MG63 (cell line): ENCODE measurements at regions not wholly inside any gene's neighbourhood (a gene's known extent, or its start where the extent isn't known, plus 50 kb on each side); places are given as distances from the start of the nearest gene placed in this dataset.
"Not testable (repeated sequence)": the region's sequence is repeated elsewhere in the genome, so short reads cannot be mapped to it uniquely, and the experiment has no call there.

Experiments
- DNase-seq: peaks from one replicate; pipeline ENCODE4 v3.0.0-alpha.2; 2020
- H3K27me3 ChIP-seq: fragments of 250-450 bp; sonication (Bioruptor Pico); 2 replicates; pipeline ENCODE4 v1.5.1; 2020; ENCODE audit warnings: mild to moderate bottlenecking, moderate library complexity
- H3K36me3 ChIP-seq: fragments of 250-450 bp; sonication (Bioruptor Pico); 2 replicates; pipeline ENCODE4 v1.5.1; 2020; ENCODE audit warnings: mild to moderate bottlenecking, moderate library complexity
- H3K4me3 ChIP-seq: fragments of 250-450 bp; sonication (Bioruptor Pico); 2 replicates; pipeline ENCODE4 v1.5.1; 2020; ENCODE audit warnings: mild to moderate bottlenecking, moderate library complexity
- H3K9me3 ChIP-seq: fragments of 250-450 bp; sonication (Bioruptor Pico); 2 replicates; pipeline ENCODE4 v1.5.1; 2020; ENCODE audit warnings: mild to moderate bottlenecking, moderate library complexity

DNA sequence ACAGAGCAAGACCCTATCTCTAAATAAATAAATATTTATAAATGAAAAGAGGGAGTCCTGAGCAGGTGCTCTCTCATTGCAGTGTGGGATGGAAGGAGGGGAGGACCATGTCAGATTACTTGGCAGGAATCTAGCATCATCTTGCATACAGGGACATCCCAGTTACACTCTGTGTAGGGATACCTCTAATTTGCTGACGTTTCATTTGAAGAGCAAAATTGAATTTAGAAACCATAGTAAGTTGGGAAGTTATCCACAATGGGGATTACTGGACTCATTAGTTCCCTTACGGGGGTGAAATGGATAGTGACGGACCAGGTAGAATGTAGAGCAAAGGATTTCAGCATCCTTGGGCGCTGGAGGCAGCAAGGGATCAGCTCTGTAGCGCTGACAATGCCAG, 52.1 kb downstream of the ARHGEF18 start:
- Histone ChIP-seq H3K36me3 (peaks cover 19% of the 10 kb centered on the region), H3K27me3 (no peaks in the 10 kb centered on the region), H3K4me3 (no peak overlapping the region), H3K9me3 (no peaks in the 10 kb centered on the region)
- no peak for DNase-seq

DNA sequence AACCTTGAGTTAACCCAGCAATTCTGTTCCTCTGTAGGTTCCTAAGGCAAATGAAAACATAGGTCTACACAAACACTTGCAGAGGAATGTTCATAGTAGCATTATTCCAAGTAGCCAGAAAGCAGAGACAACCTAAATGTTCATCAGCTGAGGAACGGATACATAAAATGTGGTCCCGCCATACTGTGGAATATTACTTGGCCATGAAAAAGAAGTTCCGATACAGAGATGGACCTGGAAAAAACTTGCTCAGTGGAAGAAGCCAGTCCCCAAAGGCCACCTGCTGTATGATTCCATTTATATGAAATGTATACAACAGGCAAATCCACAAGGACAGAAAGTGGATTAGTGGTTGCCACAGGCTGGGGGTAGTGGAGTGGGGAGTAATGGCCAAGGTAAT, 53.0 kb downstream of the ARHGEF18 start:
- DNase-seq = no peak
- Histone ChIP-seq H3K9me3 (no peaks in the 10 kb centered on the region), H3K4me3 (no peak overlapping the region), H3K36me3 (peaks cover 19% of the 10 kb centered on the region), H3K27me3 (no peaks in the 10 kb centered on the region)

DNA sequence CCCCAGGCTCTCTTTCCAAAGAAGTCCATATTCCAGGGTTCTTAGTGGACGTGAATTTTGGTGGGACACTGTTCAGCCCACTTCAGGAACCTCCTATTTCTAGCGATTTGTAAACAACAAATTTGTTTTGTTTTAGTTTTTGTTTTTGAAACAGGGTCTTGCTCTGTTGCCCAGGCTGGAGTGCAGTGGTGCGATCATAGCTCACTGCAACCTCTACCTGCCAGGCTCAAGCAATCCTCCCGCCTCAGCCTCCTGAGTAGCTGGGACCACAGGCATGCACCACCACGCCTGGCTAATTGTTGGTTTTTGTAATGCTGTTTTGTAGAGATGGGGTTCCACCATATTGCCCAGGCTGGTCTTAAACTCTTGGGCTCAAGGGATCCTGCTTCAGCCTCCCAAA, 56.7 kb downstream of the ARHGEF18 start:
- DNase-seq, H3K27me3 ChIP-seq, H3K9me3 ChIP-seq, H3K4me3 ChIP-seq: not testable (repeated sequence)
- H3K36me3 ChIP-seq = peaks cover 10% of the 10 kb centered on the region; the same call in 1 of the 2 replicates

DNA sequence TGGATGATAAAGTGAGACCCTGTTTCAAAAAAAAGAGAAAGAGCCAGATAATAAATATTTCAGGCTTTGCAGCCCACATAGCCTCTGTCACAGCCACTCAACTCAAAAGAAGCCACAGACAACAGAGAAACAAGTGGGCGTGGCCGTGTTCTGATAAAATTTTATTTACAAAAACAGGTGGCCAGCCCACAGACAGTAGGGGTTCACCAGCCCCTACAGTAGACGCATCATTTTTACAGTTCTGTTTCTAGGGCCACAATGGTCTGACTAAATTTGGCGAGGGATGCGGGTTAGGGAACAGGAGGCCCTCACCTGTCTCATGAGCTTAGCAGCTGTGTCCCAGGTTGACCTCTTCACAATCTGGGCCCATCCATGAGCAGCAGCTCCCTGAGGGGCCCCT, 59.5 kb downstream of the ARHGEF18 start:
- no peaks in the 10 kb centered on the region for H3K27me3 ChIP-seq
- H3K9me3 ChIP-seq = no peaks in the 10 kb centered on the region
- H3K4me3 ChIP-seq = no peak overlapping the region
- H3K36me3 ChIP-seq = no peaks in the 10 kb centered on the region; the same call in 1 of the 2 replicates
- DNase-seq = no peak

GRCh38 chr19:7410946-7411345, 62.2 kb downstream of the ARHGEF18 start:
- DNase-seq = no peak
- Histone ChIP-seq H3K4me3 (no peak overlapping the region), H3K9me3 (no peaks in the 10 kb centered on the region), H3K27me3 (no peaks in the 10 kb centered on the region), H3K36me3 (peaks cover 2% of the 10 kb centered on the region; the same call in 1 of the 2 replicates)

- peaks cover 2% of the 10 kb centered on the region; the same call in 1 of the 2 replicates for H3K36me3 ChIP-seq
- no peak overlapping the region for H3K4me3 ChIP-seq
- H3K27me3 ChIP-seq = no peaks in the 10 kb centered on the region
- no peaks in the 10 kb centered on the region for H3K9me3 ChIP-seq
- no peak for DNase-seq
These were observed 64.9 kb downstream of the ARHGEF18 start for GRCh38 chr19:7413629-7414028.

- DNase-seq = peak; percentile 25
These were observed 66.6 kb downstream of the ARHGEF18 start for GRCh38 chr19:7415163-7415856.

DNA sequence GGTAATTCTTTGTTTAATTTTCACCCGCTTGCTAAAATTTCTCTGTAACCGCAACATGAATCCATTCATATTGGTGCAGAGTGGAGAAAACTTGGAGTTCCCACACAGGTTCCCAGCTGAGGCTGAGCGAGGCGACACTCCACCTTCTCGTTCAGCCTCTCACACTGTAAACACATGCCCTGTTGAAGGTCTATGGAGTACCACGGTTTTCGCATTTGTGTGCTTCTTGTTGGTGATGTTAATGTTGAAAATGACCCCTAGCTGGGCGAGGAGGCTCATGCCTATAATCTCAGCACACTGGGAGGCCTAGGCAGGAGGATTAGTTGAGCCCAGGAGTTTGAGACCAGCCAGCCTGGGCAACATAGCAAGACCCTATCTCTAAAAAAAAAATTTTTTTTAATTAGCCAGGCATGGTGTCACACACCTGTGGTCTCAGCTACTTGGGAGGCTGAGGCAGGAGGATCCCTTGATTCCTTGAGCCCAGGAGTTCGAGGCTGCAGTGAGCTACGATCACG, 67.2 kb downstream of the ARHGEF18 start:
- peaks cover 2% of the 10 kb centered on the region; the same call in 1 of the 2 replicates for H3K36me3 ChIP-seq
- no peaks in the 10 kb centered on the region for H3K9me3 ChIP-seq
- H3K4me3 ChIP-seq = no peak overlapping the region
- no peaks in the 10 kb centered on the region for H3K27me3 ChIP-seq
- no peak for DNase-seq

More at GRCh38 chr19:7415163-7415856, 66.6 kb downstream of the ARHGEF18 start:
- Histone ChIP-seq H3K36me3 (peaks cover 2% of the 10 kb centered on the region; the same call in 1 of the 2 replicates), H3K27me3 (no peaks in the 10 kb centered on the region), H3K4me3 (no peak overlapping the region), H3K9me3 (no peaks in the 10 kb centered on the region)

DNA sequence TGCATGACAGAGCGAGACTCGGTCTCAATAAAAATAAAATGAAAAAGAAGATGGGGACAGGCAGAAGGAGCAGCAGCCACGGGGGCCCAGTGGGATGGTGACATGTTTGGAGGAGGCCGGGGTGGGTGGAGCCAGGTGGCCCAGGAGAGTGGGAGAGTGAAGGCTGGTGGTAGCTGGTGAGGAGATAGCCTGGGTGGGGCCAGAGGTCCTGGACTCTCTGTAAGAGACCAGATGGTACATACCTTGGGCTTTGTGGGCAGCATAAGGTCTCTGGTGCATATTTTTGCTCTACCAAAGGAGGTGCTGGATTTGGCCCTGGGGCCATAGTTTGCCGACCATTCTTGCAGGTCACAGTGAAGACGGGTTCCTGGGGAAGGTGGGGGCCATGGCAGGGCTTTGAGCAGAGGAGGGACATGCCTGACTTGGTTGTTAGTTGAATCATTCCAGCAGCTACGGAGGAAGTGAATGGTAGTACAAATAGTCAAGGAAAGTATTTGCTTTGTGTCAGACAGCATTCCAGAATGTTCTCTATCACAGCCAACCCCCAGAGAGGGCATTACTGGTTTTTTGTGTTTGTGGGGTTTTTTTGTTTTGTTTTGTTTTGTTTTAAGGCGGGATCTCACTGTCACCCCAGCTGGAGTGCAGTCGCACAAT, 69.1 kb downstream of the ARHGEF18 start:
- Histone ChIP-seq H3K9me3 (no peaks in the 10 kb centered on the region), H3K4me3 (no peak overlapping the region), H3K27me3 (no peaks in the 10 kb centered on the region), H3K36me3 (peaks cover 3% of the 10 kb centered on the region)
- DNase-seq = no peak

GRCh38 chr19:7418596-7418995, 69.9 kb downstream of the ARHGEF18 start:
- H3K4me3 ChIP-seq = no peak overlapping the region
- no peaks in the 10 kb centered on the region for H3K27me3 ChIP-seq
- H3K36me3 ChIP-seq = peaks cover 7% of the 10 kb centered on the region
- no peak for DNase-seq
- H3K9me3 ChIP-seq = no peaks in the 10 kb centered on the region

- DNase-seq = no peak
- H3K4me3 ChIP-seq = no peak overlapping the region
- H3K27me3 ChIP-seq = no peaks in the 10 kb centered on the region
- H3K36me3 ChIP-seq = peaks cover 8% of the 10 kb centered on the region
- no peaks in the 10 kb centered on the region for H3K9me3 ChIP-seq
These were observed 69.7 kb downstream of the PEX11G start for GRCh38 chr19:7419153-7419552.

- no peak overlapping the region for H3K4me3 ChIP-seq
- no peaks in the 10 kb centered on the region for H3K27me3 ChIP-seq
- DNase-seq = no peak
- H3K9me3 ChIP-seq = no peaks in the 10 kb centered on the region
- H3K36me3 ChIP-seq = peaks cover 7% of the 10 kb centered on the region
These were observed 68.9 kb downstream of the PEX11G start for GRCh38 chr19:7419777-7420439.

GRCh38 chr19:7421941-7422744, 66.7 kb downstream of the PEX11G start:
- DNase-seq = no peak
- no peak overlapping the region for H3K4me3 ChIP-seq
- H3K9me3 ChIP-seq = no peaks in the 10 kb centered on the region
- H3K27me3 ChIP-seq = no peaks in the 10 kb centered on the region
- H3K36me3 ChIP-seq = peaks cover 7% of the 10 kb centered on the region
